D721Med (cell line): ENCODE measurements at regions not wholly inside any gene's neighbourhood (a gene's known extent, or its start where the extent isn't known, plus 50 kb on each side); places are given as distances from the start of the nearest gene placed in this dataset.

Source experiments
- DNase-seq: peaks from one replicate; pipeline ENCODE4 v3.0.0; 2011; ENCODE audit warnings: low spot score; ENCODE audit not compliant: insufficient read length
- FAIRE-seq: peaks from 2 replicates; lab custom pipeline; 2011; peaks lifted over from hg19 to GRCh38; lab: Jason Lieb, UNC
- TF ChIP-seq, protein P1 (sequence below): IDR thresholded peaks from 2 replicates; pipeline ENCODE4 v1.5.1; 2012; ENCODE audit warnings: mild to moderate bottlenecking, control low read depth; ENCODE audit not compliant: insufficient read depth; ENCODE audit errors: missing control alignments

DNA sequence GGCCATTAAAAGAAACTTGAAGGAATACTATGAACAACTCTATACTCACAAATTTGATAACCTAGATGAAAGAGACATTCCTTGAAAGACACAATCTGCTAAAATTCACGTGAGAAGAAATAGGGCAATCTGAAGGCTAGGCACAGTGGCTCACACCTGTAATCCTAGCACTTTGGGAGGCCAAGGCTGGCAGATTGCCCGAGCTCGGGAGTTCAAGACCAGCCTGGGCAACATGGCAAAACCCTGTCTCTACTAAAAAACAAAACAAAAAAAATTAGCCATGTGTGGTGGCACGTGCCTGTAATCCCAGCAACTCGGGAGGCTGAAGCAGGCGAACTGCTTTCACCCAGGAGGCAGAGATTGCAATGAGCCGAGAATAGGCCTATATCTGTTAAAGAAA lies 104.8 kb downstream of the HES1 start:
- FAIRE-seq (no peak), DNase-seq (no peak)
- TF ChIP-seq, protein P1, sequence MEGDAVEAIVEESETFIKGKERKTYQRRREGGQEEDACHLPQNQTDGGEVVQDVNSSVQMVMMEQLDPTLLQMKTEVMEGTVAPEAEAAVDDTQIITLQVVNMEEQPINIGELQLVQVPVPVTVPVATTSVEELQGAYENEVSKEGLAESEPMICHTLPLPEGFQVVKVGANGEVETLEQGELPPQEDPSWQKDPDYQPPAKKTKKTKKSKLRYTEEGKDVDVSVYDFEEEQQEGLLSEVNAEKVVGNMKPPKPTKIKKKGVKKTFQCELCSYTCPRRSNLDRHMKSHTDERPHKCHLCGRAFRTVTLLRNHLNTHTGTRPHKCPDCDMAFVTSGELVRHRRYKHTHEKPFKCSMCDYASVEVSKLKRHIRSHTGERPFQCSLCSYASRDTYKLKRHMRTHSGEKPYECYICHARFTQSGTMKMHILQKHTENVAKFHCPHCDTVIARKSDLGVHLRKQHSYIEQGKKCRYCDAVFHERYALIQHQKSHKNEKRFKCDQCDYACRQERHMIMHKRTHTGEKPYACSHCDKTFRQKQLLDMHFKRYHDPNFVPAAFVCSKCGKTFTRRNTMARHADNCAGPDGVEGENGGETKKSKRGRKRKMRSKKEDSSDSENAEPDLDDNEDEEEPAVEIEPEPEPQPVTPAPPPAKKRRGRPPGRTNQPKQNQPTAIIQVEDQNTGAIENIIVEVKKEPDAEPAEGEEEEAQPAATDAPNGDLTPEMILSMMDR: no peak

DNA sequence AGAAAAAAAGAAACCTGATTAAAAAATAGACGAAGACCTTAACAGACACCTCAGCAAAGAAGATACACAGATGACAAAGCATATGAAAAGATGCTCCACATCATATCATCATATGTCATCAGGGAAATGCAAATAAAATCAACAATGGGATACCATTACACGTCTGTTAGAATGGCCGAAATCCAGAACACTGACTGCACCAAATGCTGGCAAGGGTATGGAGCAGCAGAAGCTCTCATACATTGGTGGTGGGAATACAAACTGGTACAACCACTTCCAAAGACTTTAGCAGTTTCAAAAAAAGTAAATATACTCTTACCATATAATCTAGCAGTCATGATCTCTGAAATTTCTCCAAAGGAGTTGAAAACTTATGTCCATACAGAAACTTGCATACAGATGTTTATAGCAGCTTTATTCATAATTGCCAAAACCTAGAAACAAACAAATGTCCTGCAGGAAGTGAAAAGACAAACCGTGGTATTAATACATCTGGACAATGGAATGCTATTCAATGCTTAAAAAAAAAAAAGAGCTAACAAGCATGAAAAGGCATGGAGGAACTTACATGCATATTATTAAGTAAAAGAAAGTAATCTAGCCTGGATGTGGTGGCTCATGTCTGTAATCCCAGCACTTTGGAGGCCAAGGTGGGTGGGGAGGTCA lies 107.4 kb downstream of the HES1 start:
- FAIRE-seq (no peak), DNase-seq (no peak)
- TF ChIP-seq, protein P1: no peak

DNA sequence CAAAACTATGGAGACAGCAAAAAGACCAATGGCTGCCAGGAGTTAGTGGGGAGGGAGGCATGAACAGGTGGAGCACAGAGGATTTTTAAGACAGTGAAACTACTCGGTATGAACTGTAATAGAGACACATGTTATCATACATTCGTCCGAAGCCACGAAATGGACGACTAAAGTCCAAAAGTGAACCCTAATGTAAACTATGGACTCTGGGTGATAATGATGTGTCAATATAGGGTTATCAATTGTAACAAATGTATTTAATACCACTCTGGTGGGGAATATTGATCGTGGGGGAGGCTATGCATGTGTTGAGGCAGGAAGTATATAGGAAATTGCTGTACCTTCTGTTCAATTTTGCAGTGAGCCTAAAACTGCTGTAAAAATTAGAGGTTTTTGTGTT lies 107.0 kb downstream of the CPN2 start:
- no peak for FAIRE-seq

DNA sequence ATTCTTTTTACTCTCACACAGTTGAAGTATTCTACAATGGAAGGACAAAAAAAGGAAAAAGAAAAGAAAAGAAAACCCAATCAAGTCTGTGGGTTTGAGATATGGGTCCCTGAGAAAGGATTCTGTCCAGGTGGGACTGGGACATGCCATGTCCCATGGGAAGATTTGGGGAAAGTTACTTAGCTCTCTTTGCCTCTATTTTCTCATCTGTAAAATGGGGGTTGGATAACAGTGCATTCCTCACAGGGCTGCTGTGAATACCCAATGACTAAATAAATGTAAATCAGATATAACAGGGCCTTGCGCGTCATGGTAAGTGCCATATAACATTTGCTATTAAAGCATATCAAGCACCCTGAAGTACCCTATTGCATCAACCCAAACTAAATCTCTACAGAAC lies 105.7 kb downstream of the CPN2 start:
- FAIRE-seq (no peak), DNase-seq (no peak)
- TF ChIP-seq, protein P1: no peak

More for the DNA sequence above, 107.0 kb downstream of the CPN2 start:
- TF ChIP-seq, protein P1: no peak
- DNase-seq: no peak

DNA sequence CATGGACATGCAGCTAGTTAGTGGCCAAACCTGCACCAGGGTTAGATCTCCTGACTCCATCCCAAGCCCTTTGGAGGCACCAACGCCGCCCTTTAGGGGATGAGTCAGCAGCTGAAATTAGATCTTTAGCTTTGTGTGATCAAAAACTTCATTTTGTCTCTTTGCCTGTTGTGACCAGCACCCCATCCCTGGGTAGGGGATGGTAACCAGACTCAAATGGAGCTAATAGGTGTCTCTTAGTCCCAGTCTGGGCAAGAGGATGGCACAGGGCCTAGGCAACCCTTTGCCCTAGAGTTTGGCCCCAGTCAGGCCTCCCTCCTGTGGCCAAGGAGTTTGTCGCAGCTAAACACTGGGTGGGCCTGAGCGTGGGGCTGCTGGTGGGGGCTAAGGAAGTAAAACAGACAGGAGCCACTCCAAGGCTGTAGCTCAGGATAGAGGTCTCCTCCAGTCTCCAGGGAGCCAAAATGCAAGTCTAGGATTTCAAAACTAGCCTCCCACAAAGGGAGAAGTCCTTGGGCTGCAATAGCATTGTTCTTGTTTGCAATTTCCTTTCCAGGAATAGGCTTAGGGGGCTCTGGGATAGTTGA lies 105.1 kb downstream of the CPN2 start:
- TF ChIP-seq, protein P1: no peak
- no peak for FAIRE-seq
- DNase-seq: no peak

DNA sequence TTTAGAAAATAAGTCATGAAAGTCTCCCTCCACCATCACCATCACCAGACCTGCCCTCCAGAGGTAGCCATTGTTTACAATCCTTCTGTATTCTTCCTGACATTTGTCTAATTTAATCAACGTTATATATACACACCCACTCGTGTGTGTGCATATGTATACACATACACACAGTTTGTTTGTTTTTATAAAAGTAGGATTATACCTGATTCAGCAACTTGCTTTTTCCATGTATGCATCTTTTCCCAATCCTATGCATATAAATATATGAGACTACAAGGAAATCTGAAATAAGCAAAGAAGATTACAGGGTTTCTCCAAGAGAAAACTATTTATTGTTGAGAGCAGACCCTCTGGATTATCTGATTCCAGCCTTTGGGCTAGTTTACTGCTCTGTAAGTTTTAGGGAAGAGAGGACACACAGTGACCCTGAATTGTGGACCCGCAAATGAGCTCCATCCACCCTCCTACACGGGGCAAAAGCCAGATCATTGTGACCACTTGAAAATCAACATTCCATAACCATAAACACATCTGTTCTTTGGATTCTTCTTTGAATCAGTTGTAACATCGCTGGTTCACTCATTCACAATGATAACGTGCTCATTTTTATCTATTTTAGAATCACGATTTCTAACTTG lies 104.3 kb downstream of the CPN2 start:
- no peak for FAIRE-seq
- DNase-seq: no peak
- TF ChIP-seq, protein P1: no peak

DNA sequence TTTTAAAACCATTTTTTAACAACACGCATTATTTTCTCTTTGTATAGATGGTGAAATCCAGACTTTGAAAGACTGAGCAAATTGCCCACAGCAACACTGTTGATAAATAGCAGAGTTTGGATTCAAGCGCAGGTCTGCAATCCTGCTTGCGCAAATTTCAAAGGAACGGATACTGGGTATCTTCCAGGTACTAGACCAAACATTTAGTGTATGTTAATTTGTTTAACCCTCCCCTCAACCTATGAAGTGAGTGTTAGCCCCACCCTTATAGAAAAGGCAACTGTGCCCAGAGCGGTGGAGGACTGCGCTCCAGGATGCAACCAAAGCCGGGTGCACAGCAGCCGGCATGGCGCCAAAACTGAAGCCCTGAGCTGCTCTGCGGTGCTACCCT lies 103.8 kb downstream of the CPN2 start:
- no peak for FAIRE-seq
- no peak for DNase-seq
- TF ChIP-seq, protein P1: no peak
